GM12878 (cell line): ENCODE measurements at regions not wholly inside any gene's neighbourhood (a gene's known extent, or its start where the extent isn't known, plus 50 kb on each side); places are given as distances from the start of the nearest gene placed in this dataset.

Source experiments
- ATAC-seq: fragments of 200-7000 bp; cut with Tn5 transposase; 3 replicates; pipeline ENCODE4 v1.9.1; 2020; ENCODE audit warnings: mild to moderate bottlenecking, moderate library complexity
- BruUV-seq: library from RNA; stranded (reverse); fragments of 400-500 nt; replicated peaks from 2 replicates; lab custom pipeline; 2021; lab: Mats Ljungman, UMichigan
- CTCF ChIA-PET: fragments of 300-600 bp; sonication (Branson Sonifier 250); formaldehyde crosslinking; extraction: SDS; loops from one replicate; lab custom pipeline; 2021; ENCODE audit warnings: inconsistent platforms; lab: Yijun Ruan, JAX
- POLR2A ChIA-PET: fragments of 350-600 bp; formaldehyde crosslinking; extraction: SDS; loops from one replicate; lab custom pipeline; 2021; ENCODE audit warnings: inconsistent platforms; lab: Charles Lee
- RAD21 ChIA-PET: fragments of 300-600 bp; sonication (Branson Sonifier 250); formaldehyde crosslinking; loops from one replicate; lab custom pipeline; 2023; ENCODE audit warnings: antibody characterized with exemption; ENCODE audit not compliant: unreplicated experiment; lab: Charles Lee
- SMC1A ChIA-PET: fragments of 300-600 bp; sonication (Branson Sonifier 250); formaldehyde crosslinking; loops from one replicate; lab custom pipeline; 2023; ENCODE audit not compliant: unreplicated experiment, uncharacterized antibody; lab: Charles Lee
- DNase-seq: peaks from one replicate; pipeline ENCODE4 v3.0.0-alpha.2; 2011; ENCODE audit warnings: low read depth, low spot score
- FAIRE-seq: peaks from 3 replicates; lab custom pipeline; 2011; peaks lifted over from hg19 to GRCh38; lab: Jason Lieb, UNC
- H2AFZ ChIP-seq: 2 replicates; pipeline ENCODE4 v1.6.0; 2011; ENCODE audit warnings: low read depth, low read length, control low read depth; ENCODE audit not compliant: control insufficient read depth
- H3K27ac ChIP-seq: 2 replicates; pipeline ENCODE4 v1.5.1; 2011; ENCODE audit warnings: control low read depth; ENCODE audit not compliant: control insufficient read depth, insufficient read depth
- H3K27me3 ChIP-seq, 2 experiments: replicated peaks in 1 of 2; 2 replicates each; pipeline versions ENCODE4 v1.6.0 to v1.6.1; 2011; ENCODE audit warnings: low read length in 1 of 2; ENCODE audit not compliant: control insufficient read depth in 2 of 2, insufficient read depth in 2 of 2
- H3K36me3 ChIP-seq, 2 experiments: 2 replicates each; pipeline ENCODE4 v1.5.1; 2011; ENCODE audit warnings: low read length in 1 of 2; ENCODE audit not compliant: control insufficient read depth in 2 of 2, insufficient read depth in 2 of 2
- H3K4me1 ChIP-seq: 2 replicates; pipeline ENCODE4 v1.6.1; 2011; ENCODE audit warnings: mild to moderate bottlenecking, low read length, moderate library complexity, mixed read lengths; ENCODE audit not compliant: control insufficient read depth, insufficient read depth
- H3K4me2 ChIP-seq: 2 replicates; pipeline ENCODE4 v1.6.0; 2011; ENCODE audit warnings: control low read depth; ENCODE audit not compliant: control insufficient read depth, insufficient read depth
- H3K4me3 ChIP-seq: fragments of 200-600 bp; sonication (generic); 2 replicates; pipeline ENCODE4 v1.5.1; 2016
- H3K79me2 ChIP-seq: 2 replicates; pipeline ENCODE4 v1.6.0; 2011; ENCODE audit warnings: low read length; ENCODE audit not compliant: control insufficient read depth, insufficient read depth
- H3K9ac ChIP-seq: 2 replicates; pipeline ENCODE4 v1.8.0; 2011; ENCODE audit warnings: low read length, control low read depth, mixed read lengths; ENCODE audit not compliant: control insufficient read depth, insufficient read depth
- H3K9me3 ChIP-seq: replicated peaks from 3 replicates; pipeline ENCODE4 v1.5.1; 2011; ENCODE audit warnings: mild to moderate bottlenecking, low read length; ENCODE audit not compliant: control insufficient read depth, insufficient read depth
- H4K20me1 ChIP-seq: 2 replicates; pipeline ENCODE4 v1.6.0; 2011; ENCODE audit not compliant: control insufficient read depth, insufficient read depth
- ATF7 ChIP-seq: fragments of 450-650 bp; IDR thresholded peaks from 2 replicates; pipeline ENCODE4 v1.6.1; 2016; ENCODE audit warnings: low read depth, mild to moderate bottlenecking
- CBFB ChIP-seq: IDR thresholded peaks from 2 replicates; pipeline ENCODE4 v1.6.1; 2016; ENCODE audit warnings: antibody characterized with exemption, low read depth
- CEBPZ ChIP-seq: fragments of 150-350 bp; IDR thresholded peaks from 2 replicates; pipeline ENCODE4 v1.6.1; 2016; ENCODE audit warnings: low read depth, low read length
- EGR1 ChIP-seq, 2 experiments: IDR thresholded peaks; 1 replicate in 1 of 2; 2 replicates in 1 of 2; pipeline ENCODE4 v1.6.1; 2011 to 2012; ENCODE audit warnings: low read depth in 2 of 2, low read length in 2 of 2, borderline replicate concordance in 1 of 2, mild to moderate bottlenecking in 1 of 2, moderate library complexity in 1 of 2
- JUNB ChIP-seq: IDR thresholded peaks from 2 replicates; pipeline ENCODE4 v1.6.1; 2016; ENCODE audit warnings: antibody characterized with exemption, mild to moderate bottlenecking
- PAX5 ChIP-seq: IDR thresholded peaks from 2 replicates; pipeline ENCODE4 v1.6.1; 2011; ENCODE audit warnings: low read depth, low read length, borderline replicate concordance
- POLR2AphosphoS5 ChIP-seq: IDR thresholded peaks from 2 replicates; pipeline ENCODE4 v1.6.1; 2011; ENCODE audit warnings: mild to moderate bottlenecking, low read length, inconsistent platforms
- POU2F2 ChIP-seq: IDR thresholded peaks from 3 replicates; pipeline ENCODE4 v1.6.1; 2011; ENCODE audit warnings: low read depth, mild to moderate bottlenecking, low read length, borderline replicate concordance
- REST ChIP-seq: IDR thresholded peaks from 2 replicates; pipeline ENCODE4 v1.6.1; 2012; ENCODE audit warnings: mild to moderate bottlenecking, low read depth, low read length
- SP1 ChIP-seq: IDR thresholded peaks from one replicate; pipeline ENCODE4 v1.6.1; 2011; ENCODE audit warnings: low read depth, low read length
- TCF7 ChIP-seq: IDR thresholded peaks from 2 replicates; pipeline ENCODE4 v1.6.1; 2014; ENCODE audit warnings: antibody characterized with exemption, borderline replicate concordance
- WRNIP1 ChIP-seq: IDR thresholded peaks from 2 replicates; pipeline ENCODE4 v1.6.1; 2011; ENCODE audit warnings: low read depth, low read length, improper control_type of control experiment, borderline replicate concordance
- in situ Hi-C: fragments of 300-500 bp; cut with MboI; formaldehyde crosslinking; loops from 9 replicates; pipeline ENCODE4 v1.14.3; 2018; ENCODE audit warnings: mixed read lengths
- intact Hi-C: fragments of 100-400 bp; cut with micrococcal nuclease; formaldehyde crosslinking; loops from one replicate; pipeline ENCODE4 v1.14.2; 2022; ENCODE audit not compliant: unreplicated experiment
- TF ChIP-seq, protein P1 (sequence below): IDR thresholded peaks from 2 replicates; pipeline ENCODE4 v1.6.1; 2012; ENCODE audit warnings: low read length, inconsistent platforms
- TF ChIP-seq, protein P2 (sequence below): IDR thresholded peaks from 2 replicates; pipeline ENCODE4 v1.6.1; 2011; ENCODE audit warnings: borderline replicate concordance, low read depth, mild to moderate bottlenecking, moderate library complexity, mixed read lengths, low read length; ENCODE audit not compliant: insufficient read depth; ENCODE audit errors: extremely low read length
- TF ChIP-seq, protein P3 (sequence below), 3 experiments: IDR thresholded peaks in 2 of 3; conservative IDR thresholded peaks in 1 of 3; 2 replicates each; pipeline ENCODE4 v1.5.1; 2011; ENCODE audit warnings: low read depth in 3 of 3, low read length in 3 of 3, mild to moderate bottlenecking in 3 of 3, control low read depth in 2 of 3, moderate library complexity in 2 of 3, inconsistent platforms in 1 of 3, mixed read lengths in 1 of 3; ENCODE audit not compliant: control insufficient read depth in 2 of 3, insufficient read depth in 1 of 3; ENCODE audit errors: extremely low read depth in 1 of 3

- Histone ChIP-seq H3K4me2 (no peak overlapping the region), H3K79me2 (no peaks in the 10 kb centered on the region), H3K9me3 (no peaks in the 10 kb centered on the region), H3K4me3 (no peak overlapping the region), H3K27ac (no peak overlapping the region), H3K4me1 (no peaks in the 10 kb centered on the region), H3K9ac (no peak overlapping the region), H4K20me1 (no peaks in the 10 kb centered on the region), H3K36me3 (no peaks in the 10 kb centered on the region), H3K27me3 (no peaks in the 10 kb centered on the region; a peak in 1 of 4 replicates), H2AFZ (no peak overlapping the region)
- CTCF ChIA-PET, result no interaction called here
- BruUV-seq, result no TSS peak
- POLR2A ChIA-PET, result no interaction called here
- in situ Hi-C loops, result no loop called here
- ATAC-seq (no peak), FAIRE-seq (no peak), DNase-seq (no peak)
- intact Hi-C loops, result no loop called here
- RAD21 ChIA-PET, result no interaction called here
- SMC1A ChIA-PET, result no interaction called here
- no peak for TF ChIP-seq ATF7
- no peak for TF ChIP-seq POU2F2
- TF ChIP-seq POLR2AphosphoS5, result no peak
- TF ChIP-seq TCF7, result no peak
- TF ChIP-seq, protein P1, sequence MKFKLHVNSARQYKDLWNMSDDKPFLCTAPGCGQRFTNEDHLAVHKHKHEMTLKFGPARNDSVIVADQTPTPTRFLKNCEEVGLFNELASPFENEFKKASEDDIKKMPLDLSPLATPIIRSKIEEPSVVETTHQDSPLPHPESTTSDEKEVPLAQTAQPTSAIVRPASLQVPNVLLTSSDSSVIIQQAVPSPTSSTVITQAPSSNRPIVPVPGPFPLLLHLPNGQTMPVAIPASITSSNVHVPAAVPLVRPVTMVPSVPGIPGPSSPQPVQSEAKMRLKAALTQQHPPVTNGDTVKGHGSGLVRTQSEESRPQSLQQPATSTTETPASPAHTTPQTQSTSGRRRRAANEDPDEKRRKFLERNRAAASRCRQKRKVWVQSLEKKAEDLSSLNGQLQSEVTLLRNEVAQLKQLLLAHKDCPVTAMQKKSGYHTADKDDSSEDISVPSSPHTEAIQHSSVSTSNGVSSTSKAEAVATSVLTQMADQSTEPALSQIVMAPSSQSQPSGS, result no peak
- no peak for TF ChIP-seq JUNB
- no peak for TF ChIP-seq CEBPZ
- no peak for TF ChIP-seq REST
- TF ChIP-seq, protein P2, sequence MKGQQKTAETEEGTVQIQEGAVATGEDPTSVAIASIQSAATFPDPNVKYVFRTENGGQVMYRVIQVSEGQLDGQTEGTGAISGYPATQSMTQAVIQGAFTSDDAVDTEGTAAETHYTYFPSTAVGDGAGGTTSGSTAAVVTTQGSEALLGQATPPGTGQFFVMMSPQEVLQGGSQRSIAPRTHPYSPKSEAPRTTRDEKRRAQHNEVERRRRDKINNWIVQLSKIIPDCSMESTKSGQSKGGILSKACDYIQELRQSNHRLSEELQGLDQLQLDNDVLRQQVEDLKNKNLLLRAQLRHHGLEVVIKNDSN, result no peak
- TF ChIP-seq EGR1 (IDR thresholded peaks at IDR 0.05; ENCODE audit: borderline replicate concordance in 1 of 2, low read depth in 2 of 2, low read length in 2 of 2), result no peak
- TF ChIP-seq, protein P3, sequence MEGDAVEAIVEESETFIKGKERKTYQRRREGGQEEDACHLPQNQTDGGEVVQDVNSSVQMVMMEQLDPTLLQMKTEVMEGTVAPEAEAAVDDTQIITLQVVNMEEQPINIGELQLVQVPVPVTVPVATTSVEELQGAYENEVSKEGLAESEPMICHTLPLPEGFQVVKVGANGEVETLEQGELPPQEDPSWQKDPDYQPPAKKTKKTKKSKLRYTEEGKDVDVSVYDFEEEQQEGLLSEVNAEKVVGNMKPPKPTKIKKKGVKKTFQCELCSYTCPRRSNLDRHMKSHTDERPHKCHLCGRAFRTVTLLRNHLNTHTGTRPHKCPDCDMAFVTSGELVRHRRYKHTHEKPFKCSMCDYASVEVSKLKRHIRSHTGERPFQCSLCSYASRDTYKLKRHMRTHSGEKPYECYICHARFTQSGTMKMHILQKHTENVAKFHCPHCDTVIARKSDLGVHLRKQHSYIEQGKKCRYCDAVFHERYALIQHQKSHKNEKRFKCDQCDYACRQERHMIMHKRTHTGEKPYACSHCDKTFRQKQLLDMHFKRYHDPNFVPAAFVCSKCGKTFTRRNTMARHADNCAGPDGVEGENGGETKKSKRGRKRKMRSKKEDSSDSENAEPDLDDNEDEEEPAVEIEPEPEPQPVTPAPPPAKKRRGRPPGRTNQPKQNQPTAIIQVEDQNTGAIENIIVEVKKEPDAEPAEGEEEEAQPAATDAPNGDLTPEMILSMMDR (IDR thresholded peaks at IDR 0.05 in 2 of 3, conservative IDR thresholded peaks at IDR 0.05 in 1 of 3; ENCODE audit: control insufficient read depth in 2 of 3, extremely low read depth in 1 of 3, insufficient read depth in 1 of 3, low read depth in 3 of 3, low read length in 3 of 3), result no peak
- TF ChIP-seq WRNIP1, result no peak
- no peak for TF ChIP-seq CBFB
- no peak for TF ChIP-seq SP1
- no peak for TF ChIP-seq PAX5
These were observed 1093.6 kb downstream of the IGSF11 start for GRCh38 chr3:117941015-117941414.
